ENCODE measurements at regions not wholly inside any gene's neighbourhood (a gene's known extent, or its start where the extent isn't known, plus 50 kb on each side); places are given as distances from the start of the nearest gene placed in this dataset.

- no peak for TF ChIP-seq CHD7 (IDR thresholded peaks at IDR 0.05; ENCODE audit: insufficient replicate concordance, low read length)
These were observed 739.9 kb downstream of the SLC16A7 start (continued) for GRCh38 chr12:60335745-60336144.
